IMR-90 (cell line): ENCODE measurements at regions not wholly inside any gene's neighbourhood (a gene's known extent, or its start where the extent isn't known, plus 50 kb on each side); places are given as distances from the start of the nearest gene placed in this dataset.

ENCODE experiments used
- ATAC-seq: fragments of 200-7000 bp; cut with Tn5 transposase; 2 replicates; pipeline ENCODE4 v1.9.1; 2020; ENCODE audit warnings: low read depth, mild to moderate bottlenecking, moderate library complexity
- BruUV-seq: library from RNA; stranded (reverse); fragments of 400-500 nt; replicated peaks from 2 replicates; lab custom pipeline; 2021; lab: Mats Ljungman, UMichigan
- CTCF ChIA-PET: fragments of 300-600 bp; formaldehyde crosslinking; extraction: SDS; loops from one replicate; lab custom pipeline; 2021; ENCODE audit warnings: antibody characterized with exemption; lab: Yijun Ruan, JAX
- POLR2A ChIA-PET: fragments of 300-600 bp; sonication (Branson Sonifier 250); formaldehyde crosslinking; loops from one replicate; lab custom pipeline; 2022; ENCODE audit warnings: antibody characterized with exemption; ENCODE audit not compliant: unreplicated experiment; lab: Charles Lee
- DNase-seq: peaks from one replicate; pipeline ENCODE4 v3.0.0; 2013
- H2AFZ ChIP-seq: replicated peaks from 2 replicates; pipeline ENCODE3; 2013; ENCODE audit warnings: low read length, mild to moderate bottlenecking; ENCODE audit not compliant: poor library complexity
- H2AK5ac ChIP-seq: 2 replicates; pipeline ENCODE4 v1.6.1; 2013; ENCODE audit warnings: low read depth, low read length, inconsistent platforms
- H2AK9ac ChIP-seq: replicated peaks from 2 replicates; pipeline ENCODE3; 2013; ENCODE audit warnings: mild to moderate bottlenecking, low read depth, low read length, moderate library complexity; ENCODE audit not compliant: poor library complexity
- H2BK120ac ChIP-seq: 2 replicates; pipeline ENCODE4 v1.6.1; 2013; ENCODE audit warnings: low read depth, low read length, inconsistent platforms
- H2BK15ac ChIP-seq: 3 replicates; pipeline ENCODE4 v1.6.1; 2013; ENCODE audit warnings: low read depth, low read length, inconsistent platforms
- H2BK20ac ChIP-seq: 2 replicates; pipeline ENCODE4 v1.6.1; 2013; ENCODE audit warnings: low read depth, mild to moderate bottlenecking, inconsistent platforms, low read length, moderate library complexity
- H2BK5ac ChIP-seq: 2 replicates; pipeline ENCODE4 v1.6.1; 2013; ENCODE audit warnings: mild to moderate bottlenecking, low read depth, low read length, inconsistent platforms; ENCODE audit not compliant: poor library complexity, severe bottlenecking
- H3K14ac ChIP-seq: replicated peaks from 2 replicates; pipeline ENCODE4 v1.6.1; 2013; ENCODE audit warnings: low read depth, low read length, inconsistent platforms
- H3K18ac ChIP-seq: 2 replicates; pipeline ENCODE4 v1.6.1; 2013; ENCODE audit warnings: low read depth, low read length, control low read depth
- H3K23ac ChIP-seq: 2 replicates; pipeline ENCODE4 v1.6.1; 2013; ENCODE audit warnings: low read depth, low read length, inconsistent platforms
- H3K27ac ChIP-seq: 2 replicates; pipeline ENCODE4 v1.5.1; 2013; ENCODE audit warnings: mild to moderate bottlenecking, control low read depth, low read length; ENCODE audit not compliant: insufficient read depth
- H3K27me3 ChIP-seq: 2 replicates; pipeline ENCODE4 v1.6.1; 2013; ENCODE audit warnings: low read length; ENCODE audit not compliant: control insufficient read depth, insufficient read depth
- H3K36me3 ChIP-seq: 2 replicates; pipeline ENCODE4 v1.6.1; 2013; ENCODE audit warnings: low read length, mixed read lengths; ENCODE audit not compliant: control insufficient read depth, insufficient read depth
- H3K4ac ChIP-seq: 2 replicates; pipeline ENCODE4 v1.6.1; 2013; ENCODE audit warnings: low read depth, low read length, inconsistent platforms
- H3K4me1 ChIP-seq: 2 replicates; pipeline ENCODE4 v1.6.1; 2013; ENCODE audit warnings: low read length, mixed read lengths; ENCODE audit not compliant: control insufficient read depth, insufficient read depth
- H3K4me2 ChIP-seq: 2 replicates; pipeline ENCODE4 v1.6.1; 2013; ENCODE audit warnings: low read depth, mild to moderate bottlenecking, control low read depth, low read length, moderate library complexity
- H3K4me3 ChIP-seq: 2 replicates; pipeline ENCODE4 v1.5.1; 2013; ENCODE audit warnings: low read depth, mild to moderate bottlenecking, control low read depth, low read length, moderate library complexity; ENCODE audit not compliant: insufficient read depth
- H3K56ac ChIP-seq: 2 replicates; pipeline ENCODE4 v1.6.1; 2013; ENCODE audit warnings: low read length, inconsistent platforms; ENCODE audit not compliant: insufficient read depth; ENCODE audit errors: extremely low read depth
- H3K79me1 ChIP-seq, 2 experiments: 2 replicates each; pipeline ENCODE4 v1.6.1; 2013; ENCODE audit warnings: low read length in 2 of 2, inconsistent platforms in 1 of 2, low read depth in 1 of 2
- H3K9ac ChIP-seq: 2 replicates; pipeline ENCODE4 v1.6.1; 2013; ENCODE audit warnings: low read depth, low read length, control low read depth
- H3K9me1 ChIP-seq: 2 replicates; pipeline ENCODE4 v1.6.1; 2013; ENCODE audit warnings: low read length, inconsistent platforms; ENCODE audit not compliant: insufficient read depth
- H3K9me3 ChIP-seq: 2 replicates; pipeline ENCODE4 v1.6.1; 2013; ENCODE audit warnings: low read length; ENCODE audit not compliant: control insufficient read depth, insufficient read depth
- H4K20me1 ChIP-seq: 2 replicates; pipeline ENCODE4 v1.6.1; 2013; ENCODE audit warnings: low read length, inconsistent platforms; ENCODE audit not compliant: insufficient read depth
- H4K5ac ChIP-seq: 2 replicates; pipeline ENCODE4 v1.6.1; 2013; ENCODE audit warnings: mild to moderate bottlenecking, low read depth, low read length, control low read depth
- H4K8ac ChIP-seq, 2 experiments: 2 replicates each; pipeline ENCODE4 v1.6.1; 2013; ENCODE audit warnings: low read depth in 2 of 2, low read length in 2 of 2, control low read depth in 1 of 2, inconsistent platforms in 1 of 2
- H4K91ac ChIP-seq: 2 replicates; pipeline ENCODE4 v1.6.1; 2013; ENCODE audit warnings: low read depth, low read length, inconsistent platforms; ENCODE audit not compliant: insufficient read depth
- CHD1 ChIP-seq: IDR thresholded peaks from 2 replicates; pipeline ENCODE4 v1.6.1; 2012; ENCODE audit warnings: low read depth, low read length, improper control_type of control experiment
- CTCF ChIP-seq: conservative IDR thresholded peaks from 2 replicates; pipeline ENCODE4 v1.5.1; 2012; ENCODE audit warnings: mild to moderate bottlenecking, low read depth, low read length, improper control_type of control experiment
- NFE2L2 ChIP-seq: fragments of 150-350 bp; IDR thresholded peaks from 2 replicates; pipeline ENCODE4 v1.6.1; 2016; ENCODE audit warnings: low read depth, mild to moderate bottlenecking, low read length
- whole genome bisulfite sequencing, 2 experiments: methylation state at CpG; one replicate each; pipeline versions ENCODE4 v1.1.5 to v1.1.7; 2013; ENCODE audit warnings: missing lambda C conversion rate in 2 of 2; ENCODE audit not compliant: insufficient read length in 1 of 2; ENCODE audit errors: extremely low coverage in 2 of 2; 5-methylcytosine and 5-hydroxymethylcytosine counted together
- dilution Hi-C: fragments of 300-500 bp; cut with HindIII; formaldehyde crosslinking; loops from one replicate; pipeline ENCODE4 v1.14.3; 2018; ENCODE audit warnings: low sequenced_read_pairs; ENCODE audit not compliant: unreplicated experiment
- in situ Hi-C: fragments of 300-500 bp; cut with MboI; formaldehyde crosslinking; loops from 3 replicates; pipeline ENCODE4 v1.14.3; 2019; ENCODE audit warnings: low sequenced_read_pairs, inconsistent platforms, mixed read lengths
- intact Hi-C: fragments of 100-400 bp; cut with micrococcal nuclease; formaldehyde crosslinking; loops from 2 replicates; pipeline ENCODE4 v1.10.0; 2022

DNA sequence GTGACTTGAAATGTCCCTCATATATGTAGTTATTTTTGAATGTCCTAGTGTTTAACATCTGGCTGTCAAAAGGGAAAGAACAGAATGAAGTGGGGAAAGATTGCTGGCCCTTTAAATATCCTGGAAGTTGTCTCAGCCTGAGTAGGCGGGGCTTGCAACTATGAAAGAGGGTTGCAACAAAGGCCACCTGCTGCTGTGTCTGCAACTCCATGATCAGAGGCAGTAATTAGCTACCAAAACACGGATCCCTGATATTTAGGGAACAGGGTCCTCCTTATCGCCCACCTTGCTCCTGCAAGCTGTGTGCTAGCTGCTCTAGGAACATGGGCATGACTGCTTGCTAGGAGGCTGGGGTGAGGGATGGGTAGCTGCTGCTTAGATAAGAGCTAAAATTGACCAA lies 100.2 kb upstream of the CFAP20DC start:
- Histone ChIP-seq H3K4me2 (no peak overlapping the region), H2BK5ac (no peak overlapping the region), H2BK15ac (no peak overlapping the region), H2AFZ (peak overlapping the region; percentile 58), H4K5ac (no peak overlapping the region), H2AK5ac (no peak overlapping the region), H3K9me3 (peaks cover 5% of the 10 kb centered on the region), H3K9me1 (no peaks in the 10 kb centered on the region), H3K79me1 (no peaks in the 10 kb centered on the region), H3K18ac (no peak overlapping the region), H4K20me1 (no peaks in the 10 kb centered on the region), H3K4me3 (no peak overlapping the region), H2BK20ac (no peak overlapping the region), H3K56ac (no peak overlapping the region), H2AK9ac (no peak overlapping the region), H3K27me3 (peaks cover 4% of the 10 kb centered on the region), H3K14ac (no peak overlapping the region), H3K9ac (no peak overlapping the region), H3K4me1 (no peaks in the 10 kb centered on the region), H3K23ac (no peak overlapping the region), H4K91ac (no peak overlapping the region), H3K4ac (no peak overlapping the region), H2BK120ac (no peak overlapping the region), H3K36me3 (no peaks in the 10 kb centered on the region), H3K27ac (no peak overlapping the region), H4K8ac (no peak overlapping the region)
- ChIA-PET POLR2A (no interaction called here), CTCF (no interaction called here)
- in situ Hi-C loops (no loop called here), intact Hi-C loops (no loop called here), dilution Hi-C loops (no loop called here)
- WGBS, 2 experiments = no CpG with 5 or more reads among the region's 3 CpGs
- no peak for ATAC-seq
- TF ChIP-seq CTCF (no peak), NFE2L2 (no peak), CHD1 (no peak)
- no peak for DNase-seq
- no TSS peak for BruUV-seq
